Karpas-422 (cell line): ENCODE measurements at regions not wholly inside any gene's neighbourhood (a gene's known extent, or its start where the extent isn't known, plus 50 kb on each side); places are given as distances from the start of the nearest gene placed in this dataset.

Experiments
- DNase-seq: peaks from one replicate; pipeline ENCODE4 v3.0.0-alpha.2; 2015
- H2AFZ ChIP-seq: fragments of 200-600 bp; sonication (generic); 2 replicates; pipeline ENCODE4 v1.6.1; 2014; ENCODE audit warnings: antibody characterized with exemption, low read length, mixed read lengths
- H3K27ac ChIP-seq: fragments of 200-600 bp; sonication (generic); 2 replicates; pipeline ENCODE4 v1.5.1; 2014; ENCODE audit warnings: mild to moderate bottlenecking, low read length, moderate library complexity
- H3K27me3 ChIP-seq: fragments of 200-600 bp; sonication (generic); 2 replicates; pipeline ENCODE4 v1.6.1; 2014; ENCODE audit warnings: low read length, mixed read lengths
- H3K36me3 ChIP-seq: fragments of 200-600 bp; sonication (generic); 2 replicates; pipeline ENCODE4 v1.6.1; 2014; ENCODE audit warnings: low read length, mixed read lengths; ENCODE audit not compliant: insufficient read depth
- H3K4me1 ChIP-seq: fragments of 200-600 bp; sonication (generic); 2 replicates; pipeline ENCODE4 v1.6.1; 2014; ENCODE audit warnings: mild to moderate bottlenecking, low read length, mixed read lengths
- H3K4me2 ChIP-seq: fragments of 200-600 bp; sonication (generic); 2 replicates; pipeline ENCODE4 v1.6.1; 2014; ENCODE audit warnings: low read length, low read depth, mild to moderate bottlenecking; ENCODE audit not compliant: poor library complexity, severe bottlenecking
- H3K4me3 ChIP-seq: fragments of 200-600 bp; sonication (generic); 2 replicates; pipeline ENCODE4 v1.5.1; 2014; ENCODE audit warnings: mild to moderate bottlenecking, antibody characterized with exemption, low read length, mixed read lengths
- H3K79me2 ChIP-seq: fragments of 200-600 bp; sonication (generic); 2 replicates; pipeline ENCODE4 v1.6.1; 2014; ENCODE audit warnings: mild to moderate bottlenecking, low read length, mixed read lengths
- H3K9ac ChIP-seq: fragments of 200-600 bp; sonication (generic); 2 replicates; pipeline ENCODE4 v1.6.0; 2014; ENCODE audit warnings: low read length
- H3K9me2 ChIP-seq: fragments of 200-600 bp; sonication (generic), shearing (Covaris generic); replicated peaks from 2 replicates; pipeline ENCODE4 v1.6.0; 2014; ENCODE audit warnings: mild to moderate bottlenecking, low read length, moderate library complexity; ENCODE audit not compliant: insufficient read depth
- H3K9me3 ChIP-seq: fragments of 300-700, 200-600 bp; sonication (generic); 2 replicates; pipeline ENCODE4 v1.6.1; 2014; ENCODE audit warnings: low read length, mixed read lengths
- H4K20me1 ChIP-seq: fragments of 200-600 bp; sonication (generic); 2 replicates; pipeline ENCODE4 v1.6.1; 2014; ENCODE audit warnings: mild to moderate bottlenecking, antibody characterized with exemption, low read length, low read depth; ENCODE audit not compliant: insufficient read depth

DNA sequence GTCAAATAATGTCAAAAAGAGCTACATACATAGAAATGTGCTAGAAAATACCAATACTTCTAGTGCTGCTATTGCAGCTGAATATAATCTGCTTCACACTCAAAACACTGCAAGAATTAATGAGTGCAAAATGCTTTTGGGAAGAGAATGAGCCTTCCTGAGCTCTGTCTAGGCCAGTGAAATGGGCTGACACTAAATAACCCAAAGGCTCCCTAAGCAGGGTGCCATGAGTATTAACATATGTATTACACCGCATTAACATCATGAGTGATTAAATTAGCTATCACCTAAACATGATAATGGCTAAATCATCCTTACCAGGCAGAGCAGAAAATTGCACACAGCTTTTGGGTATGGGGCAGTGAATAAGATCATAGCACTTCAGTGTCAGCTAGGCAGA lies 806.3 kb upstream of the NECTIN3 start:
- Histone ChIP-seq H3K36me3 (no peaks in the 10 kb centered on the region), H3K4me1 (no peaks in the 10 kb centered on the region), H4K20me1 (no peaks in the 10 kb centered on the region), H3K4me3 (no peak overlapping the region), H3K27me3 (no peaks in the 10 kb centered on the region), H2AFZ (no peak overlapping the region), H3K9me3 (no peaks in the 10 kb centered on the region; the same call in none of the 2 replicates), H3K9me2 (no peaks in the 10 kb centered on the region), H3K79me2 (no peaks in the 10 kb centered on the region), H3K27ac (no peak overlapping the region), H3K9ac (no peak overlapping the region), H3K4me2 (no peak overlapping the region)
- no peak for DNase-seq

DNA sequence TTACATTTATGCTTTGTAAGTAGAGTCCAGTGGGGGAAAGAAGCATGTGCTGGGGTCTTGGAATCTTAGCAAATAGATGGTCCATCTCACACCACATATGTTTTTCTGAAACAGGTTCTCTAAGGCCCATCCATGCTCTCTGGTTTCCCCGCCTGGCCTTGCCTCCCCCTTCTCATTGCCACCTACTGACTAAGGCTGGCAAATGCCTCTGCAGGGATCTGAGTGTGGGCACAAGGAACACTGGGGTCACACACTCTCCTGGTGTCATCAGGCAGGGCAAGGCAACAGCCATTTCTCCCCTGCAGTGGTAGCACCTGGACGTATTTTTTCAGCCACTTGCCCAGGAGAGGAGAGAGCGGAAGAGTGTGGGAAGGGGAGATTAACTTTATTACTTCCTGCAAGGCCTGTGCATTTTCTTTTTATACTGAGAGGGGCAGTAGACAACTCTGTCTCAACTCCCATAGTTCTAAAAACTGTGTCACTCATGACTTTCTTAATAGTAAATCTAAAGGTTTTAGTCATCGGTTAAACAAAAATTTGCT lies 804.2 kb upstream of the NECTIN3 start:
- no peak for DNase-seq

DNA sequence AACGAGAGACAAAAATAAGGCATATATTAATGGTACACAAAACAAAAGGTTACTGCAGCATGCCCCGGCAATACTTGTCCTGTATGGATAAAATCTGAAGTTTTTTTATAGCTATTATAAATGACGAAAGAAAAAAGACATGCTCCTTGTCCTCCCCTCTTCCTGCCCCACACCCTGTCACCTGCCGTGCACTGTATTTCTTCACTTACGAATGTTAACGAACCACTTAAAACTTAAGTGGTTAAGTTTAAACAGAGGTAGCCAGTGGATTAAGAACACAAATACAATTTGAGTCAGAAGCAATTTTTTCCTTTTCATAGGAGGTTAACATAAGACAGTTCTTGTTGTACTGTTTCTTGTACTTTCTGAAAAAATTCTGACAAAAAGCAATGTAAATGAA lies 799.1 kb upstream of the NECTIN3 start:
- peaks cover 4% of the 10 kb centered on the region; the same call in 1 of the 2 replicates for H3K9me3 ChIP-seq
- H3K27ac ChIP-seq: no peak overlapping the region
- no peak overlapping the region for H3K4me3 ChIP-seq
- H3K36me3 ChIP-seq: no peaks in the 10 kb centered on the region
- H3K4me1 ChIP-seq: no peaks in the 10 kb centered on the region
- no peak overlapping the region for H2AFZ ChIP-seq
- H3K9me2 ChIP-seq: peaks cover 2% of the 10 kb centered on the region; the same call in 1 of the 2 replicates
- H3K4me2 ChIP-seq: no peak overlapping the region
- no peaks in the 10 kb centered on the region for H4K20me1 ChIP-seq
- no peak for DNase-seq
- no peaks in the 10 kb centered on the region for H3K27me3 ChIP-seq
- no peak overlapping the region for H3K9ac ChIP-seq
- H3K79me2 ChIP-seq: no peaks in the 10 kb centered on the region

More for the DNA sequence above, 804.2 kb upstream of the NECTIN3 start:
- no peak overlapping the region for H2AFZ ChIP-seq
- no peak overlapping the region for H3K4me2 ChIP-seq
- H3K9ac ChIP-seq: no peak overlapping the region
- H3K27ac ChIP-seq: no peak overlapping the region
- H3K9me3 ChIP-seq: no peaks in the 10 kb centered on the region; the same call in none of the 2 replicates
- no peaks in the 10 kb centered on the region for H3K36me3 ChIP-seq
- no peaks in the 10 kb centered on the region for H3K4me1 ChIP-seq
- H3K4me3 ChIP-seq: no peak overlapping the region
- H3K79me2 ChIP-seq: no peaks in the 10 kb centered on the region
- H3K27me3 ChIP-seq: no peaks in the 10 kb centered on the region
- no peaks in the 10 kb centered on the region for H3K9me2 ChIP-seq
- no peaks in the 10 kb centered on the region for H4K20me1 ChIP-seq

DNA sequence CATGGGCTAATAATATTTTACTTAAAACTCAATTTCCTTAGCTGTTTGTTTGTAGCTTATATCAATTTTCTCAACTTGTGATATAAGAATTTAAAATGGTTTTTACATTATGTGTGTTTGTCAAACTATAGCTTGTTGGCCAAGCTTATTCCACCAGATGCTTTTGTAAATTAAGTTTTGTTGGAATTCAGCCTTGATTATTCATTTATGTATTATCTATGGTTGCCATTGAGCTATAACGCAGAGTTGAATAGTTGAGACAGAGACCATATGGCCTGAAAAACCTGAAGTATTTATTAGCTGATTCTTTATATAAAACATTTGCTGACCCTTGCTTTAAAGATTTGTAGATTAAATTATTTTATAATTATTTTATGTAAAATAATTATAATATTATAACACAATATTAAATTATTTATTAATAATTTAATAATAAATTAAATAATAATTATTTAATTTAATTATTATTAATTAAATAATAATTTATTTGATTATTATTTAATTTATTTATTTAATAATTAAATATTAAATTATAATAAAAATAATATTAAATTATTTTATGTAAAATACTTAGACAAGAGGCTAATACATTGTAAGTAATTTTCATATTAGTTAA lies 779.6 kb upstream of the NECTIN3 start:
- no peaks in the 10 kb centered on the region for H3K27me3 ChIP-seq
- H3K9me3 ChIP-seq: peaks cover 23% of the 10 kb centered on the region
- no peaks in the 10 kb centered on the region for H3K9me2 ChIP-seq
- no peak overlapping the region for H3K27ac ChIP-seq
- H4K20me1 ChIP-seq: no peaks in the 10 kb centered on the region
- H3K36me3 ChIP-seq: no peaks in the 10 kb centered on the region
- H3K4me2 ChIP-seq: no peak overlapping the region
- H2AFZ ChIP-seq: no peak overlapping the region
- no peak overlapping the region for H3K4me3 ChIP-seq
- H3K9ac ChIP-seq: no peak overlapping the region
- no peaks in the 10 kb centered on the region for H3K79me2 ChIP-seq
- no peak for DNase-seq
- no peaks in the 10 kb centered on the region for H3K4me1 ChIP-seq

DNA sequence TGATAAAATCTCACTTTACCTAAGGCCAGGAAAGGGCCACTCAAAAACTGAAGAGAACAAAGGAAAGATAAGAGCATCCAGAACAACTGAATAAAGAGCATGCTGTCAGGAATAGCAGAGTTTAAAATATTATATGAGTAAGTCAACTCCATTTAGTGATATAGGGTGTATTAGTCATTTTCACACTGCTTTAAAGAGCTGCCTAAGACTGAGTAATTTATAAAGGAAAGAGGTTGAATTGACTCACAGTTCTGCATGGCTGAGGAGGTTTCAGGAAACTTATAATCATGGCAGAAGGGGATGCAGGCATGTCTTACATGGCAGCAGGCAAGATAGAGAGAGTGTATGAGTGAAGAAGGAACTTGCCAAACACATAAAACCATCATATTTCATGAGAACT lies 778.0 kb upstream of the NECTIN3 start:
- no peak for DNase-seq
- no peak overlapping the region for H3K4me3 ChIP-seq
- H3K27me3 ChIP-seq: no peaks in the 10 kb centered on the region
- H3K9ac ChIP-seq: no peak overlapping the region
- H3K36me3 ChIP-seq: no peaks in the 10 kb centered on the region
- no peak overlapping the region for H2AFZ ChIP-seq
- H3K27ac ChIP-seq: no peak overlapping the region
- no peaks in the 10 kb centered on the region for H3K79me2 ChIP-seq
- H4K20me1 ChIP-seq: no peaks in the 10 kb centered on the region
- H3K4me1 ChIP-seq: no peaks in the 10 kb centered on the region
- H3K4me2 ChIP-seq: no peak overlapping the region
- H3K9me2 ChIP-seq: no peaks in the 10 kb centered on the region
- peaks cover 17% of the 10 kb centered on the region for H3K9me3 ChIP-seq

DNA sequence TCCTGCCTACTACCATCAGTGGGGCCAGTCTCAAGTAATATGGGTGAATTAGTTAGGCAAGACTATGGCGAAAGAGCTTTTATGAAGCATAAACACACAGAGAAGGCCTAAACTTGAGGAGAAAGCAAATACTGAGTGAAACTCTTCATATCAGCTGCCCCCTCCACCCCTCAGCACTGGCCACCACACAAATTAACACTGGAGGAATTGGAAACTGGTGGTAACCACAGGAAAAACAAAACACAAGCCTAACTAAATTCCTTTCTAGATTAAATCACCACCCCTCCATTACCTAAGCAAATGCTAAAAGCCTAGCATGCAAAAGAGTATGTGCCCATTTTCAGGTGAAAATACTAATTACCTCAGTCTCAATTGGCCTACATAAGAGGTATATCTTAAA lies 774.7 kb upstream of the NECTIN3 start:
- Histone ChIP-seq H3K4me3 (no peak overlapping the region), H3K9me2 (no peaks in the 10 kb centered on the region), H4K20me1 (no peaks in the 10 kb centered on the region), H3K27ac (no peak overlapping the region), H3K9me3 (peaks cover 20% of the 10 kb centered on the region), H3K4me2 (no peak overlapping the region), H2AFZ (no peak overlapping the region), H3K79me2 (no peaks in the 10 kb centered on the region), H3K4me1 (no peaks in the 10 kb centered on the region), H3K36me3 (no peaks in the 10 kb centered on the region), H3K27me3 (no peaks in the 10 kb centered on the region), H3K9ac (no peak overlapping the region)
- no peak for DNase-seq

DNA sequence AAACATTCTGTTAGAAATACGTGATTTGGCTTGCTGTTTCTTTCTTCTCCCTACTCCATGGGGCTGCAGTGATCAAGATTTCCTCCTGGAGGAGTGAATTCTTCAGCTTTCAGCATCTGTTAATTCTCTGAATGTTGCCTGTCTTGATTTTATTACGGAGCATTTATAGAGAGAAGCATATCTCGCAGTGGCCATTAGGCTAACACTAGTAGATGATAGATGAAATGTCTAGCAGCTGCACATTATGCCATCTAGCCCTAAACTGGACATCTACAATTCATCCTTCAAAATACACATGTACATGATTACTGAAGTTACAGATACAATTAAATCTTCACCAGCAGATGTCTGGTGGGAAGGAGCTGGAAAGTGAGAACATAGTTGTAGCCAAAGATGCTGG lies 769.8 kb upstream of the NECTIN3 start:
- Histone ChIP-seq H4K20me1 (no peaks in the 10 kb centered on the region), H3K79me2 (no peaks in the 10 kb centered on the region), H3K27me3 (no peaks in the 10 kb centered on the region), H3K4me2 (no peak overlapping the region), H3K9me2 (no peaks in the 10 kb centered on the region), H3K27ac (no peak overlapping the region), H3K36me3 (no peaks in the 10 kb centered on the region), H3K9me3 (peaks cover 9% of the 10 kb centered on the region), H3K4me3 (no peak overlapping the region), H3K4me1 (no peaks in the 10 kb centered on the region), H2AFZ (no peak overlapping the region), H3K9ac (no peak overlapping the region)
- DNase-seq: no peak

DNA sequence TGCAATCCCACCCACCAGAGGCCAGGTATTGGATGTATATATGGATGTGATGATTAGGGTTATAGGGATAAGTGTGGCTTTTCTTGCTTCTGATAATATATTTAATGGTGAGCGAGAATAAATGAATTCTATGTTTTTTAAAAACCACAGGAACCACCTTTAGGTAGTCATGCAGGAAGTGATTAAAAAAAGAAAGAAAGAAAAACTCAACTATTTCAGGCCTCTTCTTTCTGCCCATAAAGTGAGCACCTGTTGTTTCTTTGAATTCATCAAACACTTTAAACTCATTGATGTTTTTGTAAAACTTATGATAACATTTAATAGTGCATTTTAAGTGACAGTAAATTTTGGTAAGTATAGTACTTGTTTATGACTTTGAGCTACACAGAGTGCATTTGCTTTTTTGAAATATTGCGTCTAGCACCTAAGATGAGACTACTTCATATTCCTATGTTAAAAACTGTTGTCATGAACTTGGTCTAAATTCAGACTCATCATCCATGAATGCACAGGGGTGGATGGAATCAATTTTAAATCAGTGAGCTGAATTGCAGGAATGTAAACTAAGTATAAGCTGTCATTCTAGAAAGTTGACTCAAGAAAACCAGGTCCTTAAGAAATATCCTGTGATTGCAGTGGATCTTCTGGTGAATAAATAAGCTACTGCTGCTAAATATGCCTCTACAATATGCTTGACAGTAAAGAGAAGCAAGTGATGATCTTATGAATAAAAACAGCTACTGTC lies 764.4 kb upstream of the NECTIN3 start:
- Histone ChIP-seq H3K79me2 (no peaks in the 10 kb centered on the region), H3K4me3 (no peak overlapping the region), H3K27ac (no peak overlapping the region), H2AFZ (no peak overlapping the region), H3K4me2 (no peak overlapping the region), H3K9ac (no peak overlapping the region), H3K27me3 (no peaks in the 10 kb centered on the region), H3K36me3 (no peaks in the 10 kb centered on the region), H3K4me1 (no peaks in the 10 kb centered on the region), H3K9me3 (peaks cover 6% of the 10 kb centered on the region; the same call in 1 of the 2 replicates), H4K20me1 (no peaks in the 10 kb centered on the region), H3K9me2 (no peaks in the 10 kb centered on the region; the same call in 1 of the 2 replicates)
- DNase-seq: no peak
